Hepatocyte (in vitro differentiated cells): ENCODE measurements at regions not wholly inside any gene's neighbourhood (a gene's known extent, or its start where the extent isn't known, plus 50 kb on each side); places are given as distances from the start of the nearest gene placed in this dataset.

Experiments
- CTCF ChIP-seq: fragments of 200-600 bp; sonication (generic); IDR thresholded peaks from 2 replicates; pipeline ENCODE4 v1.5.1; 2016; ENCODE audit warnings: antibody characterized with exemption, mild to moderate bottlenecking; ENCODE audit not compliant: poor library complexity
- EZH2 ChIP-seq: fragments of 200-600 bp; sonication (generic); IDR thresholded peaks from 2 replicates; pipeline ENCODE4 v1.6.1; 2016; ENCODE audit warnings: antibody characterized with exemption, mild to moderate bottlenecking, borderline replicate concordance

GRCh38 chr22:48181263-48181955, 1419.0 kb downstream of the TBC1D22A start:
- no peak for TF ChIP-seq CTCF
- no peak for TF ChIP-seq EZH2
